Upper lobe of right lung (tissue), 1 donor: ENCODE measurements at regions not wholly inside any gene's neighbourhood (a gene's known extent, or its start where the extent isn't known, plus 50 kb on each side); places are given as distances from the start of the nearest gene placed in this dataset.
A peak's percentile ranks its signal among the peaks of the same experiment; 100 is the strongest.
"Not testable (repeated sequence)": the region's sequence is repeated elsewhere in the genome, so short reads cannot be mapped to it uniquely, and the experiment has no call there.

Source experiments
- ATAC-seq: fragments of 200-7000 bp; cut with Tn5 transposase; one replicate; pipeline ENCODE4 v1.9.1; 2020; ENCODE audit warnings: mild to moderate bottlenecking, moderate library complexity
- DNase-seq: peaks from one replicate; pipeline ENCODE4 v3.0.0-alpha.2; 2020
- H3K27ac ChIP-seq: fragments of 200-600 bp; one replicate; pipeline ENCODE4 v1.8.0; 2022
- H3K27me3 ChIP-seq: fragments of 200-600 bp; one replicate; pipeline ENCODE4 v1.8.0; 2022; ENCODE audit warnings: mild to moderate bottlenecking
- H3K36me3 ChIP-seq: fragments of 200-600 bp; one replicate; pipeline ENCODE4 v1.8.0; 2022
- H3K4me1 ChIP-seq: fragments of 200-600 bp; one replicate; pipeline ENCODE4 v1.8.0; 2022
- H3K4me3 ChIP-seq: fragments of 200-600 bp; one replicate; pipeline ENCODE4 v1.8.0; 2022; ENCODE audit warnings: mild to moderate bottlenecking
- H3K9me3 ChIP-seq: fragments of 200-600 bp; one replicate; pipeline ENCODE4 v1.8.0; 2022
- CTCF ChIP-seq: fragments of 200-600 bp; IDR thresholded peaks from one replicate; pipeline ENCODE4 v1.8.0; 2022; ENCODE audit warnings: antibody characterized with exemption
- intact Hi-C: fragments of 100-400 bp; cut with DNase I; formaldehyde crosslinking; loops from one replicate; pipeline ENCODE4 v1.11.0; 2022
- donor health status: DM: no; HTN: yes; CAD: no; lungs with severe emphysema.

GRCh38 chr10:93226619-93227018, 152.9 kb downstream of the CYP26A1 start:
- no peak overlapping the region for H3K27ac ChIP-seq
- DNase-seq, result no peak
- no peaks in the 10 kb centered on the region for H3K9me3 ChIP-seq
- H3K4me3 ChIP-seq, result no peak overlapping the region
- no peaks in the 10 kb centered on the region for H3K4me1 ChIP-seq
- no peak for ATAC-seq
- TF ChIP-seq CTCF, result no peak
- intact Hi-C loops, result no loop called here
- H3K27me3 ChIP-seq, result no peaks in the 10 kb centered on the region
- H3K36me3 ChIP-seq, result no peaks in the 10 kb centered on the region

GRCh38 chr10:93230596-93230995, 156.9 kb downstream of the CYP26A1 start:
- H3K4me3 ChIP-seq, H3K36me3 ChIP-seq, H3K27me3 ChIP-seq, DNase-seq, H3K4me1 ChIP-seq, H3K9me3 ChIP-seq, H3K27ac ChIP-seq, ATAC-seq, intact Hi-C loops: not testable (repeated sequence)

GRCh38 chr10:93232159-93232558, 158.5 kb downstream of the CYP26A1 start:
- H3K4me3 ChIP-seq, H3K4me1 ChIP-seq, H3K9me3 ChIP-seq, intact Hi-C loops, DNase-seq, H3K27me3 ChIP-seq, H3K27ac ChIP-seq, H3K36me3 ChIP-seq, ATAC-seq: not testable (repeated sequence)

- ATAC-seq, intact Hi-C loops: not testable (repeated sequence)
Observed at GRCh38 chr10:93234940-93235339, 161.2 kb downstream of the CYP26A1 start.

GRCh38 chr10:93235686-93236085, 162.0 kb downstream of the CYP26A1 start:
- no peak overlapping the region for H3K4me3 ChIP-seq
- intact Hi-C loops, result no loop called here
- DNase-seq (no peak), ATAC-seq (peak; percentile 24)
- H3K27ac ChIP-seq, result no peak overlapping the region
- no peaks in the 10 kb centered on the region for H3K27me3 ChIP-seq
- H3K36me3 ChIP-seq, result no peaks in the 10 kb centered on the region
- H3K4me1 ChIP-seq, result no peaks in the 10 kb centered on the region
- H3K9me3 ChIP-seq, result no peaks in the 10 kb centered on the region
- TF ChIP-seq CTCF, result no peak

More at GRCh38 chr10:93234940-93235339, 161.2 kb downstream of the CYP26A1 start:
- H3K4me1 ChIP-seq, H3K27ac ChIP-seq, DNase-seq, H3K27me3 ChIP-seq, H3K4me3 ChIP-seq, H3K9me3 ChIP-seq, H3K36me3 ChIP-seq: not testable (repeated sequence)

- ATAC-seq (no peak), DNase-seq (no peak)
- Histone ChIP-seq H3K4me3 (no peak overlapping the region), H3K27ac (no peak overlapping the region), H3K9me3 (no peaks in the 10 kb centered on the region), H3K36me3 (no peaks in the 10 kb centered on the region), H3K4me1 (no peaks in the 10 kb centered on the region), H3K27me3 (no peaks in the 10 kb centered on the region)
- intact Hi-C loops, result no loop called here
- TF ChIP-seq CTCF, result no peak
Observed at GRCh38 chr10:93236393-93237040, 162.8 kb downstream of the CYP26A1 start.

GRCh38 chr10:93245147-93245546, 171.5 kb downstream of the CYP26A1 start:
- Histone ChIP-seq H3K9me3 (no peaks in the 10 kb centered on the region), H3K4me1 (no peaks in the 10 kb centered on the region), H3K27ac (no peak overlapping the region), H3K4me3 (no peak overlapping the region), H3K27me3 (no peaks in the 10 kb centered on the region), H3K36me3 (no peaks in the 10 kb centered on the region)
- ATAC-seq (no peak), DNase-seq (no peak)
- intact Hi-C loops, result no loop called here
- no peak for TF ChIP-seq CTCF
